Islet precursor cell (in vitro differentiated cells): ENCODE measurements at regions not wholly inside any gene's neighbourhood (a gene's known extent, or its start where the extent isn't known, plus 50 kb on each side); places are given as distances from the start of the nearest gene placed in this dataset.

ENCODE experiments used
- DNase-seq: peaks from one replicate; pipeline ENCODE4 v3.0.0-alpha.2; 2018

GRCh38 chr2:177093371-177093770 is 119.2 kb upstream of the HNRNPA3 start:
- DNase-seq, result no peak

GRCh38 chr2:177098001-177098613 is 114.5 kb upstream of the HNRNPA3 start:
- DNase-seq, result no peak

GRCh38 chr2:177101930-177102329 is 110.7 kb upstream of the HNRNPA3 start:
- no peak for DNase-seq

- no peak for DNase-seq
Observed at GRCh38 chr2:177106212-177106611, 106.4 kb upstream of the HNRNPA3 start.

- DNase-seq, result no peak
Observed at GRCh38 chr2:177108890-177109289, 103.7 kb upstream of the HNRNPA3 start.

GRCh38 chr2:177114712-177115111 is 97.9 kb upstream of the HNRNPA3 start:
- DNase-seq, result no peak

- no peak for DNase-seq
Observed at GRCh38 chr2:177117755-177118154, 94.8 kb upstream of the HNRNPA3 start.

GRCh38 chr2:177118636-177119035 is 94.0 kb upstream of the HNRNPA3 start:
- DNase-seq, result peak; percentile 58

GRCh38 chr2:177119099-177119498 is 93.5 kb upstream of the HNRNPA3 start:
- DNase-seq, result no peak

GRCh38 chr2:177123048-177123447 is 89.5 kb upstream of the HNRNPA3 start:
- no peak for DNase-seq

- DNase-seq, result no peak
Observed at GRCh38 chr2:177124371-177124770, 88.2 kb upstream of the HNRNPA3 start.

- no peak for DNase-seq
Observed at GRCh38 chr2:177127821-177128220, 84.8 kb upstream of the HNRNPA3 start.

- no peak for DNase-seq
Observed at GRCh38 chr2:177129610-177130009, 83.0 kb upstream of the HNRNPA3 start.

- no peak for DNase-seq
Observed at GRCh38 chr2:177131858-177132257, 80.7 kb upstream of the HNRNPA3 start.

- no peak for DNase-seq
Observed at GRCh38 chr2:177138823-177139222, 73.8 kb upstream of the HNRNPA3 start.

GRCh38 chr2:177141866-177142265 is 70.7 kb upstream of the HNRNPA3 start:
- DNase-seq, result no peak

GRCh38 chr2:177143444-177143843 is 69.2 kb upstream of the HNRNPA3 start:
- peak; percentile 77 for DNase-seq

GRCh38 chr2:177147093-177147694 is 65.4 kb upstream of the HNRNPA3 start:
- no peak for DNase-seq

GRCh38 chr2:177147834-177148445 is 64.7 kb upstream of the HNRNPA3 start:
- DNase-seq, result no peak

GRCh38 chr2:177148477-177149154 is 64.0 kb upstream of the HNRNPA3 start:
- peak; percentile 91 for DNase-seq

- DNase-seq, result no peak
Observed at GRCh38 chr2:177149155-177149503, 63.5 kb upstream of the HNRNPA3 start.

- DNase-seq, result no peak
Observed at GRCh38 chr2:177153805-177154204, 58.8 kb upstream of the HNRNPA3 start.

- DNase-seq, result no peak
Observed at GRCh38 chr2:177154809-177155208, 57.8 kb upstream of the HNRNPA3 start.

GRCh38 chr2:177155631-177156030 is 57.0 kb upstream of the HNRNPA3 start:
- no peak for DNase-seq
